CD4-positive, alpha-beta T cell treated with Interferon gamma for 1 hour (primary cell): ENCODE measurements at regions not wholly inside any gene's neighbourhood (a gene's known extent, or its start where the extent isn't known, plus 50 kb on each side); places are given as distances from the start of the nearest gene placed in this dataset.
"Not testable (repeated sequence)": the region's sequence is repeated elsewhere in the genome, so short reads cannot be mapped to it uniquely, and the experiment has no call there.

Source experiments
- DNase-seq: peaks from one replicate; pipeline ENCODE4 v3.0.0-alpha.2; 2020

DNA sequence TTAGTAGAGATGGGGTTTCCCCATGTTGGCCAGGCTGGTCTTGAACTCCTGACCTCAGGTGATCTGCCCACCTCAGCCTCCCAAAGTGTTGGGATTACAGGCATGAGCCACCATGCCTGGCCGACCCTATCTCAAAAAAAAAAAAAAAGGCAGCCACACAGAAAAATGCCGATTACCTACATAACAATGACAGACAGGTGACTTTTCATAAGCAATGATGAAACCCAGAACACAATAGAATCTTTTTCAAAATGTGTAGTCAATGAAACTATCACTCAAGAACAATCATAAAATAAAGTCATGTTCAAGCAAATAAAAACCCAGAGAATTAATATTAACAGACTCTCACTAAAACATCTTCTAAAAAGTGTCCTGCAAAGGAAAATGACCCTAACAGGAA, 135.6 kb upstream of the MVB12B start:
- DNase-seq, result not testable (repeated sequence)

DNA sequence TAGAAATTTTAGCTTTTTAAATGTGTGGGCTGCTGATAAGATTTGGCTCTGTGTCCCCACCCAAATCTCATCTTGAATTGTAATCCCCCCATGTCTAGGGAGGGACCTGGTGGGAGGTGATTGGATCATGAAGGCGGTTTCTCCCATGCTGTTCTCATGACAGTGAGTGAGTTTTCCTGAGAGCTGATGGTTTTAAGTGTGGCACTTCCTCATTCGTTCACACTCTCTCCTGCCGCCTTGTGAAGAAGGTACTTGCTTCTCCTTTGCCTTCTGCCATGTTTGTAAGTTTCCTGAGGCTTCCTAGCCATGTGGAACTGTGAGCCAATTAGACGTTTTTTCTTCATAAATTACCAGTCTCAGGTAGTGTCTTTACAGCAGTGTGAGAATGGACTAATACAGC, 127.8 kb upstream of the MVB12B start:
- DNase-seq, result no peak

DNA sequence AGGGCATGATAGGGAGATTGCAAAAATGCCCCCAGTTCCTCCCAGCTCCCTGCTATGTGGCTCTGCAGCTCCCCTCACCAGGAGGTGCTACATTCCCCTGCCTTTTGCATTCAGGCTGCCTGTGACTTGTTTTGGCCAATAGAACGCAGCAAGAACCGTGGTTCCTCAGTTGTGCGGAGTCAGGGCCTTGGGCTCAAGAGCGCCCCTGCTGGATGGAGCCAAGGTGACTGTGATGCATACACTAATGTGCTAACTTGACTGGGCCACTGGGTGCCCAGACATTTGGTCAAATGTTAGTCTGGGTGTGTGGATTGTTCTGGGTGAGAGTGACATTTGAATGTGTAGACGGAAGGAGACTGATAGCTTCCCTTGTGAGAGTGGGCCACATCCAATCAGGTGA, 123.3 kb upstream of the MVB12B start:
- DNase-seq, result no peak

DNA sequence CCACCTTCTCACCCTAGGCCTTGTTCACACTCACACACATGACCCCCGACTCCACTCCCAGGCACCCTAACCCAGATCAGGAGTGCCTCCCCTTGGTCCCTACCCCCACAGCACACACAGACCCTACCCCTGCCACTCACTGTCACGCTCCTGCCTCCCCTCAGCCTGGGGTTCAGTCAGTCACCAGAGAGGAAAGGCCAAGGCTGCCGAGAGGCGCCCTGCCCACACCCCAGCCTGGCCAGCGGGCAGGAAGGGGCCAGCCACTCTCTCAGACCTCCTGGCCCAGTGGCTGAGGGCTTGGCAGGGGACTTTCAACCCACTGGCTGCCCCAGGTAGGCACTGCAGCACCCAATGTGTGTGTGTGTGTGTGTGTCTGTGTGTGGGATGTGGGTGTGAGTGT, 122.4 kb upstream of the MVB12B start:
- DNase-seq, result no peak

DNA sequence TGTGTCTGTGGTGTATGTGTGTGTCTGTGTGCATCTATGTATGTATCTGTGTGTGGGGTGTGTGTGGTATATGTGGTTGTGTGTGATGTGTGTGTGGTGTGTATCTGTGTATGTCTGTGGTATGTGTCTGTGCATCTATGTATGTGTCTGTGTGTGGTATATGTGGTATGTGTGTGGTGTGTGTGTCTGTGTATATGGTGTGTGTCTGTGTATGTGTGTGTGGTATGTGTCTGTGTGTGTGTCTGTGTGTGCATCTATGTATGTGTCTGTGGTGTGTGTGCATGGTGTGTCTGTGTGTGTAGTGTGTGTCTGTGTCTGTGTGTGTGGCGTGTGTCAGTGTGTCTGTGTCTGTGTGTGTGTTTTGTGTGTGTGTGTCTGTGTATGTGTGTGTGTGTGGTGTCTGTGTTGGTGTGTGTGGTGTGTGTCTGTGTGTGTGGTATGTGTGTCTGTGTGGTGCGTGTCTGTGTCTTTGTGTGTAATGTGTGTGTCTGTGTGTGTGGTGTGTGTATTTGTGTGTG, 121.9 kb upstream of the MVB12B start:
- no peak for DNase-seq

DNA sequence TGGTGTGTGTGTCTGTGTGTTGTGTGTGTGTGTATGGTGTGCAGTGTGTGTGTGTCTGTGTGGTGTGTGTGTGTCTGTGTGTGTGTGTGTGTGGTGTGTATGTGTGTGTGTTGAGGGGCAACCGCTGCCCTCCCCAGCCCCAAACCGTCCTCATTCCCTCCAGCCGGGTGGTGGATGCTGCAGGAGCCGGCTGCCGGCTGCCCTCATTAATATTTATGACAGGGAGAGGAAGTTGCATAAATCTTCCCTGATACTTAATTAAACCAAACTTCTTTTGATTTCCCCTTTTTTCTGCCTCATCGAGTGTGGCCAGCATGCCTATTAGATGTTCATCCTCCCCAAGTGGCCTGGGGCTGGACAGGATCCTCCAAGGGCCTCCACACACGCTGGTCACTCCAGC, 121.4 kb upstream of the MVB12B start:
- no peak for DNase-seq

DNA sequence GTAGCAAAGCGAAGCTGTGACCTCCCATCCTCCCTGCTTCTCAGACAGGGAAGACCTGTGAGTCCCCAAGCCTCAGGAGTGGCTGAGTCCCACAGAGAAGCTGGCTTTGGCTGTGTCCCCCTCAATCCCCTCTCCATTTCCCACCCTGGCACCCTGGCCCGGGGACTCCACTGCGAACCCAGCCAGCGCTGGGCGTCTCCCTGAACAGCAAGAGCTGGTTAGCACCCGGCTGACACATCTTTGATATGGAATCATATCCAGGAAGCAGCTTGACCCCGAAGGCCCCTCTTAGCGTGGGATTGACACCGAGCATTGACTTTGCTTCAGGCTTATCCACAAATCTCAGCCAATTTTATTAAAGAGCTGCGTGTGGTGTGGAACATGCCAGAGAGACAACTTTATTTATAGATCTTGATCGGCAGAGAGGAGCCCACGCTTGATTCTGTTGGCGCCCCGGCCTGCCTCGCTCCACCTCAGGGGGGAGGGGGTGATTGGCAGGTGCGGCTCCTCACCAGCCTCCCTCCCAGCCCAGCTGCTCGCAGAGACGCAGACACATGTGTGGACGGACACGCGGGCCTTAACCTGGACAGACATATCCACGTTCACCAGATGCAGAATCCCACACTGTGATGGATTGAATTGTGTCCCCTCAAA, 120.7 kb upstream of the MVB12B start:
- DNase-seq, result no peak

DNA sequence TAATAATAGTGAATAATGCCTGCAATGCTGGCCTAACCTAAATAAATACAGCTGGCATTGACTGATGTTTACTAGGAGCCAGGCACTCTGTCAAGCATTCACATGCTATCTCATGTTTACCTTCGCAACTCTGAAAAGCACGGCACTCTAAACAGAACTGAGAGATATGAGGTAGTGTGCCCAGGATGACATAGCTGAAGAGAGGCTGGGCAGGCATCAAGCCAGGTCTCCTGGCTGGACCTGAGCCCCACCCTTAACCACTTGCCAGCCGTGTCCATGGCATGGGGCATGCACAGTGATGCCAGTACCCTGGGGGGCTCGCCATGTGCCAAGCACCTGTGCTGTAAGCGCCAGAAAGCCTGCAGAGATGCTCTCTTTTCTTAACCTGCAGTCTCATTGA, 119.4 kb upstream of the MVB12B start:
- no peak for DNase-seq

DNA sequence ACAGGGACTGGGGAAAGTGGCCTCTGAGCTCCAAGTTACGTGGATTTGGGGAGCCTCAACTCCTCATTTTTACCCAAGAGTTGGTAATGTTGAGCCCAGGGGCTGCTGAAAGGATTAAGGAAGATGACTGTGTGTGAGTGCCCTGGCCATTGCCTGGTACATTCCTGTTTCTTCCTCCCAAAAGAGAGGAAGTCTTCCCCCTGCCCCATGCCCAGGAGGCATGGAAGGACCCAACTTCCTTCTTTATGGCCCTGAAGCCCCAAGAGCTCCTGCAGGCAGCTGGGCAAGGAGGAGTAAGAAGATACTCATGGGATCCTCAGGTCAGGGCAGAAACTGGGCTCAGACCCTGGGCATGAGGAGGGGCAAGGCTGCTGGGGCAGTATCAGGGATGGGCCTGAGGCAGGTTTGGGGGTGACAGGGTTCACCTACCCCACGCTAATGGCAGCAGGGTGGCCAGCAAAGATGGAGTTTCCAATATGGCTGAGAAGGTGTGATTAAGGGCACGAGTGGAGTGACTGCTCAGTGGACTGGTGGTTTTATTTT, 118.3 kb upstream of the MVB12B start:
- no peak for DNase-seq

DNA sequence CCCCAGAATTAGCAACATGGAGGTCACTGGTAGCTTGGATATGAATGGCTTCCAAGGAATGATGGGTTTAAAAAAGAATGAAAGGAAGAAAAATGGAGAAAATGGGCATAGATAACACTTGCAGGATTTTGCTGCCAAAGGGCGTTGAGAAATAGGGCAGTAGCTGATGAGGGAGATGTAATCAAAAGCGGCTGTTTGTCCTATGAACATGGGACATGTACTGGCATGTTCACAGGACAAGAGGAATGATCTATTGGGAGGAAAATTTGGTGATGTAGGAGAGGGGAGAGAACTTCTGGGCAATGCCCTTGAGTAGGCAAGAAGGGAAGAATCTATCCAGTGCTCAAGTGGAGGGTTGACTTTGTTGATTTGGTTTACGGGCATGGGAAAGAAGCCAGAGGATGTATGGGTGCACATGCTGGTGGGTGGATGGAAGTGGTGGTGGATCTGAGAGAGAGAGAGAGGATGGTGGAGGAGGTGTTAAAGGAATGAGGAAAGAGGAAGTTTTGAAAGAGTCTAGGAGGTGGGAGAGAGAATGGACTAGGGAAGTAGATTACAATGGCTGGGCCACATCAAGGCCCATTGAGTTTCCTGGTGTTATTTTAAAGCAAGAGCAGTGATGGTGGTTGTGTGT, 115.1 kb upstream of the MVB12B start:
- no peak for DNase-seq

DNA sequence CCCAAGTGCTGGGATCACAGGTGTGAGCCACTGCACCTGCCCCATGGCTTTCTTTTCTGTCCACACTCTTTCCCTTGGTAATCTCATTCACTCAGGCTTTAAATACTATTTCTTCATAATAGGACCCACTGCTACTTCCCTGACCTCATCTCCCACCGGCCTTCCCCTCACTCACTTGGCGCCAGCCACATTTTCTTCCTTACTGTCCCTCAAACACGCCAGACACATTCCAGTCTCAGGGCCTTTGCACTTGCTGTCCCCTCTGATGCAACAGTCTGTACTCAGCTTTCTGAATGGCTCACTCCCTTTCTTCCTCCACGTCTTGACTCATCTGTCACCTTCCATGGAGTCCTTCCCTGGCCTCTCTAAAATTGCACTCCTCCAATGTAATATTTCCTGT, 111.1 kb upstream of the MVB12B start:
- no peak for DNase-seq

DNA sequence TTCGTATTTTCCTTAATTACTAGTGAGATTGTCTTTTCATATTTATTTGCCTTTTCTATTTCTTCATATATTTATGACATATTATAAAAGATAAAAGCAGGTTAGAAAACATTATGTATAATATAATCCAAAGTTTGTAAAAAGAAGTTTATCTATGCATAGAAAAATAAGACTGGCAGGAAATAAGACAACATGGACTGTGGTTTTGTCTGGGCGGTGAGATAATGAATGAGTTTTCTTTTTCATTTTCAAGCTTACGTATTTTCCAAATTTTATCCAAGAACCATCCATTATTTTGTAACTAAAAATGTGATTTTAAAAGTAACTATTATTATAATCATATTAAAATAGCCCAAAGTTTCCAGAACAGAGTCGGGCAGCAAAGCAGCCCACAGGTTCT, 109.8 kb upstream of the MVB12B start:
- DNase-seq, result no peak

DNA sequence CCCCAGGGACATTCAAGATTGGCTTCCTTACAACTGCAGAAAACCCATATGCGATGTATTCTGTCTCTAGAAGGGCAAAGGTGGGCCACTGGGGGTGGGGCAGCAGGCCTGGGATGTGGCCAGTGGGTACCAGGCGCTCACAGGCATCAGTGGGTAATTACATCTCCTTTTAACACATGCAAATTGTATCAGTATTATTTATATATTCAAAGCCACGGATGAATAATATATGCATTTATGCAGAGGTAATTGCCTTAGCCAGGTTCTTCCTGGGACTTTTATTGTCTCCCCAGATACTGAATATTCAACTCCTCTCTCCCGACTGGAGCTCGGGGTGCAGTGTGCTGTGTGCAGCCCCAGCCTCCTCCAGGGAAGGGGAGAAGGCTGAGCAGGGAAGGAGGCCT, 109.4 kb upstream of the MVB12B start:
- DNase-seq, result no peak

DNA sequence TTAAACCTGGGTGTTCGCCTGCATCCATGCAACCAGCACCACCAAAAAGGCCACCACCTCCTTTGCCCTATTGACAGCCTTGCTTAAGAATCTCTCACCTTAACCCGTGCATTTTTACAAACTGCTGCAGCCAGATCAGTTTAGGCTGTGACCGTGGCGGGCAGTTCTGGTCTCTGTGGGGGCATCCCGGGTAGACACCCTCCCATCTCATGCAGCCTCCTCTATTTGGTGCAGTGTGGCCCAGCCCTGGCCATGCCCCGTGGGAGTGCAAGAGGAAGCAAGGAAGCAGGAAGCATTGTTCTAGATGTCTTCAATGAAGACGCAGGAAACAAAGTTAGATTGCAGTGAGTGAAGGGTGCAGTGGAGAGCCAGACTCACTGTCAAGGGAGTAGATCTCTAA, 108.8 kb upstream of the MVB12B start:
- no peak for DNase-seq

DNA sequence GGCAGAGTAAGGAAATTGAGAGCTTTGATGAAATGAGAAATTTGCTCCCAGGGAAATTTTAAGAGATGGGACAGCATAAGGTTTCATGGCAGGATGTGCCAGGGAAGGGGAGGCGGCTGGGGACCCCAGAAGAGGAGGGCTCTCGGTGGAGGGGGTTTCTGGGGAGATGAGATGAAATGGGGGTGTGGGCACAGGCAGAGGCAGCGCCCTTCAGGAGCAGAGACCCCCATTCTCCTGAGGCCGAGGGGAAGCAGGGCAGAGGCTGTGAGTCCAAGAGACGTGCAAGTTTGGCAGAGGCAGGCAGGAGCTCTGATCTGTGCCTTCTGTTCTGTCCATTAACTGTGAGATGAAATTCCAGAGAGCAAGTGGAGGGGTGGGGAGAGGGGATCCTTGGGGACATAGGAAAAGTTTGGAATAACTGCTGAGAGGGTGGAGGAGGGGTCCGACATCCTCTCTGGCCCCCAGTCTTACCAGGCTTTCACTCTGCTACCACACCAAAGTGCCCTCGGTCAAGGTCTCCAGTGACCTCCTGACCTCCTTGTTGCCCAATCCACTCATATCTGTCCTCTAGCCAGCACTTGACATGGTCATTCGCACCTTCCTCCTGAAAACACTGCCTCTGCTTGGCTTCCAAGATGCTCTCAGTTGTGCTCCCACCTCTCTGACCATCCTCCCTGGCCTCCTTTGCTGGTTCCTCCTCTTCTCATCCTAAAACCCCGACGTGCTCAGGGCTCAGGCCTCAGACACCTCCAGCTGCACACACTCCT, 108.1 kb upstream of the MVB12B start:
- DNase-seq, result no peak

DNA sequence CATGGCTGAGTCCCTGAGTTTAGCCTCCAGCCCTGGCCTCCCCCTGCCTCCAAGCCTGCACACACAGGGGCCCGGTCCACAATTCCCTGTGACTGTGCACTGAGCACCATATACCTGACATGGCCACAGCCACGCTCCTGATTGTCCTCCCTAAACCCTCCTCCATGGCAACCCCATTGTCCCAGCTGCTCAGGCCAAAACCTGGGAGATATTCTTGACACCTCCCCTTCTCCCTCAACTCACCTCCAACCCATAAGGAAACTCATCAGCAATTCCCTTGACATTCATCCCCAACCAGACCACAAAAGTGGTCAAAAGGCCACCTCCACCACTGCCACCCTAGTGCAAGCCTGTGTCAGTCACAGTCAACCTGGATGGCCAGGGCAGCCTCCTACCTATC, 107.5 kb upstream of the MVB12B start:
- no peak for DNase-seq

DNA sequence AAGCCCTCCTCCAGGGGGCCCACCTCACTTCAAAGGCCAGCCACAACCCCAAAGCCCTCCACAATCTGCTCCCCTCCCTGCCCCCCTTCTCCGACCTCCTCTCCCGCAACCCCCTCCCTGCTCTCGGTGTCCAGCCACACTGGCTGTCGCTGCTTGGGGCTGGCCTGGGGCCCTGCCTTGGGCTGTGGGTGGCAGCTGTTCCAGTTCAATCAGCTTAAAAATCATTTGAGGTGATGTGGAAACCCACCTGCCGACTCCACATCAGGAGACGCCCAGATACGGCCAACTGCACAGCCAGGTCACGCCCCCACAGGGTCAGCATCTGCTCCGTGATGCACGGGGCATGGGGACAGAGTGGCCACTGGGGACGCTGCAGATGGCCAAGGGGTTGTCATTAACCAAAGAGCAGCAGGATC, 107.0 kb upstream of the MVB12B start:
- DNase-seq, result no peak

DNA sequence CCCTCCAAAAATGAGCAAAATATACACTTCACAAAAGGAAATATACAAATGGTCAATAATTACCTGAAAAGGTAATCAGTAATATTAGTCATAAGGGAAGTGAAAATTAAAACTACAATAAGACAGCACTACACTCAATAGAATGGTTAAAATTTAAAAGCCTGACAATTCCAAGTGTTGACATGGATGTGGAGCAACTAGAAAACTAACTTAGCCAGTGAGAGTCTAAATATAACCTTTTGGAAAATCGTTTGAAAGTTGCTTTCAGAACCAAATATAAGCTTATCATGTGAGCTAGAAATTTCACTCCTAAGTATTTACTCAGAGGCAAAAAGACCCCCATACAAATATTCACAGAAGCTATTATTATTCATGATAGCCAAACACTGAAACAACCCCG, 105.1 kb upstream of the MVB12B start:
- no peak for DNase-seq

DNA sequence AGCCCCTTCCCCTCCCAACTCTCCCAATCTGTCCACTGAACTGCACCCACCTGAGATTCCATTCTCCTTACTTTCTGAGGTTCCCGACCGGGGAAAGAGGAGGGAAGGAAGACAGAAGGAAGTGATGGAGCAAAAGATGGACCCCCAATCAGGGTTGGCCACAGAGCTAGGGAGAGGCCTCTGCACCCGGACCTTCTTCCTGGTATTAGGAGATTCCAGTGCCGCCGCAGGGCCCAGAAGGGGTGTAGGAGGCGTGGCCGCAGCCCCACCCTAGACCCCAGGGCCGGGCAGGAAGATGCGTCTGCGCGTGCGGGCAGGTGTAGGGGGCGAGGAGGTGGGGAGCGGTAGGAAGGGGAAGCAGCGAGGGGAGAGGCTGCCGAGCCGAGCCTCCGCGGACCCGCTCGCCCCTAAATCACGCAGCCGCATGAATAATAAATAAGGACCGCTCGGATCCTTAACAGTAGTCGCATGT, 104.2 kb upstream of the MVB12B start:
- no peak for DNase-seq

DNA sequence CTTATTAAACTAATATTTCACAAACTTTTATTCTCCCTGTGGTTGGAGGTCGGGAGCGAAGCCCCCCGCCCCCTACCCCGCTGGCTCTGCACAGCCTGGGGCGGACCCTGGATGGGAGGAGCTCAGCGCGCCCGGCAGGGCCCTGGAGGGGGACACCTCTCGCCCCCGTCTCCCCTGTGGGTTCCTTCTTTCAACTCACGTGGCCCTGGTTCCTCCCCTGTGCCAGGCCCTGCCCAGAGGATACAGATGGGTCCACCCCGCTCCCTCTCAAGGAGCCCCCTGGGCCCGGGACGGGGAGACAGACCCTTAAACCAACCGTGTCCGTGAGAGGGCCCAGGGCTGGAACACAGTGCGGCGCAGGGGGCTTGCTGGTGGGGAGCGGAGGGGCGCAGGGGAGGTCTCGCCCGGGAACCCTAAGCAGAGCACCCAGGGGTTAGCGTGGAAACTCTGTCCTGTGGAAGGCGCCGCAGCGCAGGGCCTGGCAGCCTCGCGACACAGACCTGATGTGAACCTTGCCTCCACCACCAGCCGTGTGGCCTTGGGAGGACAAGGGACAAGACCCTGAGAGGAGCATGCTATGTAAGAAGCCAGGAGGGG, 103.7 kb upstream of the MVB12B start:
- DNase-seq, result no peak

DNA sequence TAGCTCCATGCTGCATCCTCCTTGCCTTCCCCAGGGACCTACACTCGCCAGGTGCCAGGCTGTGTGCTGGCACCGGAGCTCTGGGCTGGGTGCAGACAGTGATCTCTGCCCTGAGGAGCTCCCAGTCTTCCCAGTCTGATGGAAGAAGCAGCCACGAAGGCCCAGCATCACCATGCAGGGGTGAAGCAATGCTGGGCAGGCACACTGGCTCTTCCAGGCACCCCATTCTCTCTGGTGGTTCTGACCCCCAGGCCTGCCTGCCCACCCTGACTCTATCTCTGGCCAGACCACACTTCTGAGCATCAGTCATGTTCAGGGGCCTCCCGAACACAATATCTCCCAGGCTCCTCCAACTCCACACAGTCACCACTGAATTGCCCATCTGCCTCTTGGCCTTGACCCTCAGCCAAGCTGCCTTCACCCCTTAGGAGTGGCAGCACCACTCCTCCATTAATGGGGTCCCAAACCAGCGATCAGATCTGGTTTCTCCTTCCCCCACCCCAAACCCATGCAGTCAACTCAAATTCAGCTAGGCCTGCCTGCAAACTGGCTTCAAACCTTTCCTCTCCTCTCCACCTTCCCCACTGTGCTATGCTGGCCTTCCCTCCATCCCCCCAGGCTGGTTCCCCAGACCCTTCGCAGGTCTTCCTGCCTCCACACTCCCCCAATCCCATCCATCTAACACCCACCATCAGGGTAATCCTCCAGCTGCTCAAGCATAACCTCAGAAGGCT, 102.7 kb upstream of the MVB12B start:
- DNase-seq, result no peak
